H9 (cell line): ENCODE measurements at regions not wholly inside any gene's neighbourhood (a gene's known extent, or its start where the extent isn't known, plus 50 kb on each side); places are given as distances from the start of the nearest gene placed in this dataset.

ENCODE experiments used
- DNase-seq: peaks from one replicate; pipeline ENCODE4 v3.0.0-alpha.2; 2017
- H2AFZ ChIP-seq: one replicate; pipeline ENCODE4 v1.6.1; 2013; ENCODE audit warnings: mild to moderate bottlenecking, low read length, control low read depth, moderate library complexity
- H2AK5ac ChIP-seq: 2 replicates; pipeline ENCODE4 v1.6.1; 2013; ENCODE audit warnings: low read length, control low read depth, mixed read lengths; ENCODE audit not compliant: insufficient read length
- H2BK120ac ChIP-seq: one replicate; pipeline ENCODE4 v1.6.1; 2013; ENCODE audit warnings: low read depth, mild to moderate bottlenecking, low read length, control low read depth, inconsistent platforms; ENCODE audit not compliant: poor library complexity, severe bottlenecking
- H2BK12ac ChIP-seq: 2 replicates; pipeline ENCODE4 v1.6.1; 2013; ENCODE audit warnings: low read length, control low read depth, mixed read lengths, low read depth; ENCODE audit not compliant: insufficient read length
- H2BK15ac ChIP-seq: 2 replicates; pipeline ENCODE4 v1.6.1; 2013; ENCODE audit warnings: low read depth, low read length, control low read depth
- H2BK20ac ChIP-seq: one replicate; pipeline ENCODE4 v1.6.1; 2013; ENCODE audit warnings: low read depth, mild to moderate bottlenecking, low read length, control low read depth, inconsistent platforms; ENCODE audit not compliant: poor library complexity, severe bottlenecking
- H2BK5ac ChIP-seq: 2 replicates; pipeline ENCODE4 v1.6.1; 2013; ENCODE audit warnings: low read length, control low read depth, mixed read lengths; ENCODE audit not compliant: insufficient read length
- H3K14ac ChIP-seq: 2 replicates; pipeline ENCODE4 v1.6.1; 2013; ENCODE audit warnings: low read length, control low read depth; ENCODE audit not compliant: insufficient read depth
- H3K18ac ChIP-seq: 2 replicates; pipeline ENCODE4 v1.6.1; 2013; ENCODE audit warnings: low read depth, mild to moderate bottlenecking, mixed read lengths, low read length, control low read depth; ENCODE audit not compliant: insufficient read length
- H3K23ac ChIP-seq: 2 replicates; pipeline ENCODE4 v1.6.1; 2013; ENCODE audit warnings: low read length, control low read depth, mixed read lengths, low read depth; ENCODE audit not compliant: insufficient read length
- H3K23me2 ChIP-seq: 2 replicates; pipeline ENCODE4 v1.6.1; 2013; ENCODE audit warnings: low read depth, mild to moderate bottlenecking, mixed read lengths, low read length, control low read depth; ENCODE audit not compliant: insufficient read length, poor library complexity, severe bottlenecking
- H3K27ac ChIP-seq: 2 replicates; pipeline ENCODE4 v1.5.1; 2013; ENCODE audit warnings: low read length, control low read depth, mixed read lengths, low read depth; ENCODE audit not compliant: insufficient read length
- H3K27me3 ChIP-seq: 2 replicates; pipeline ENCODE4 v1.6.1; 2013; ENCODE audit warnings: low read length, control low read depth, inconsistent platforms; ENCODE audit not compliant: insufficient read depth
- H3K4ac ChIP-seq: 2 replicates; pipeline ENCODE4 v1.6.1; 2013; ENCODE audit warnings: low read depth, mild to moderate bottlenecking, control low read depth, inconsistent platforms, low read length, moderate library complexity
- H3K4me1 ChIP-seq: 2 replicates; pipeline ENCODE4 v1.6.1; 2013; ENCODE audit warnings: low read length, control low read depth, inconsistent platforms; ENCODE audit not compliant: insufficient read depth
- H3K4me2 ChIP-seq: 2 replicates; pipeline ENCODE4 v1.6.1; 2013; ENCODE audit warnings: low read length, control low read depth, mixed read lengths; ENCODE audit not compliant: insufficient read length, insufficient read depth
- H3K56ac ChIP-seq: 2 replicates; pipeline ENCODE4 v1.6.1; 2013; ENCODE audit warnings: low read depth, mild to moderate bottlenecking, mixed read lengths, low read length, control low read depth; ENCODE audit not compliant: insufficient read length
- H3K79me1 ChIP-seq: 2 replicates; pipeline ENCODE4 v1.6.1; 2013; ENCODE audit warnings: low read depth, mild to moderate bottlenecking, moderate library complexity, low read length, control low read depth, inconsistent platforms; ENCODE audit not compliant: insufficient read depth, poor library complexity, severe bottlenecking
- H3K79me2 ChIP-seq: 2 replicates; pipeline ENCODE4 v1.6.1; 2013; ENCODE audit warnings: low read length, control low read depth, inconsistent platforms; ENCODE audit not compliant: insufficient read depth
- H3K9ac ChIP-seq: 2 replicates; pipeline ENCODE4 v1.6.1; 2013; ENCODE audit warnings: low read length, control low read depth, mixed read lengths; ENCODE audit not compliant: insufficient read length; ENCODE audit errors: extremely low read depth
- H3K9me3 ChIP-seq: one replicate; pipeline ENCODE4 v1.6.1; 2013; ENCODE audit warnings: low read depth, low read length, inconsistent platforms; ENCODE audit not compliant: control insufficient read depth
- H3T11ph ChIP-seq: one replicate; pipeline ENCODE4 v1.6.1; 2013; ENCODE audit warnings: mild to moderate bottlenecking, low read length, control low read depth, inconsistent platforms
- H4K20me1 ChIP-seq: one replicate; pipeline ENCODE4 v1.6.1; 2013; ENCODE audit not compliant: control insufficient read depth, insufficient read length, insufficient read depth
- H4K5ac ChIP-seq: 2 replicates; pipeline ENCODE4 v1.6.1; 2013; ENCODE audit warnings: low read depth, mild to moderate bottlenecking, mixed read lengths, low read length, control low read depth; ENCODE audit not compliant: insufficient read length
- H4K8ac ChIP-seq: replicated peaks from 2 replicates; pipeline ENCODE4 v1.6.1; 2013; ENCODE audit warnings: low read length, control low read depth, mixed read lengths, low read depth; ENCODE audit not compliant: insufficient read length
- H4K91ac ChIP-seq: 2 replicates; pipeline ENCODE4 v1.6.1; 2013; ENCODE audit warnings: low read depth, mild to moderate bottlenecking, moderate library complexity, mixed read lengths, low read length, control low read depth; ENCODE audit not compliant: insufficient read length
- H3K27ac Mint-ChIP-seq, 3 experiments: 2 replicates in 2 of 3; 3 replicates in 1 of 3; pipeline ENCODE4 v1.8.0; 2020 to 2021; ENCODE audit warnings: mixed read lengths in 3 of 3, mild to moderate bottlenecking in 1 of 3, moderate library complexity in 1 of 3
- H3K27me3 Mint-ChIP-seq: 2 replicates; pipeline ENCODE4 v1.8.0; 2021; ENCODE audit warnings: low read depth, mild to moderate bottlenecking, moderate library complexity, mixed read lengths
- H3K36me3 Mint-ChIP-seq, 3 experiments: 2 replicates in 2 of 3; 3 replicates in 1 of 3; pipeline ENCODE4 v1.8.0; 2020 to 2021; ENCODE audit warnings: low read depth in 3 of 3, mixed read lengths in 3 of 3; ENCODE audit not compliant: insufficient read depth in 1 of 3
- H3K4me1 Mint-ChIP-seq, 2 experiments: 2 replicates each; pipeline ENCODE4 v1.8.0; 2020; ENCODE audit warnings: mixed read lengths in 2 of 2
- H3K4me3 Mint-ChIP-seq, 2 experiments: 2 replicates in 1 of 2; 3 replicates in 1 of 2; pipeline ENCODE4 v1.8.0; 2020 to 2021; ENCODE audit warnings: mild to moderate bottlenecking in 2 of 2, mixed read lengths in 2 of 2, moderate library complexity in 1 of 2
- H3K9me3 Mint-ChIP-seq, 2 experiments: 2 replicates in 1 of 2; 3 replicates in 1 of 2; pipeline ENCODE4 v1.8.0; 2020; ENCODE audit warnings: mild to moderate bottlenecking in 2 of 2, mixed read lengths in 2 of 2, moderate library complexity in 1 of 2
- WGBS: extraction: QIAGEN DNeasy Blood & Tissue Kit; methylation state at CpG from one replicate; pipeline ENCODE4 v1.1.7; 2013; ENCODE audit warnings: missing lambda C conversion rate, low lambda C conversion rate, mixed read lengths; ENCODE audit not compliant: insufficient read length; ENCODE audit errors: extremely low coverage; 5-methylcytosine and 5-hydroxymethylcytosine counted together
- TF ChIP-seq, protein P1 (sequence below): fragments of 200-600 bp; sonication (generic); conservative IDR thresholded peaks from 3 replicates; pipeline ENCODE4 v1.8.0; 2021; ENCODE audit warnings: antibody characterized with exemption, mild to moderate bottlenecking

DNA sequence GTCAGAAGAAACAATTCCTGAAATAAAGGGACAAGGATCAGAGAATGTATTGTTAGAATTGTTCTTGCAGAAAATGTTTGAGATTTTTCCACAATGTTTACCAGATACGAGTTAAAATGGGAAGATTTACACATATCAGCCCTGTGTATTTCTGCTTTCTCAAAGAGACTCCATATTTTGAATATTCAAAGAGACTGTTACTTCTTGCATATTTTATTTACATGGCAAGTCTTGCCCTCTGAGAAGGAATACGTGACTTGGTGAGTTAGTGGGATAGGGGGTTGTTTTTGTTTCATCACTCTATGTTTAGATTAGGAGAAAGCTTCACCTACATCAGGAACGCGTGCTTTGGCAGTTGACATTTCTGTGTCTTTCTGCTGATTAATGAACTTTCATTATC lies 56.1 kb upstream of the ZDHHC17 start:
- no peak overlapping the region for H3K4me3 Mint-ChIP-seq
- Histone ChIP-seq H3K23me2 (no peaks in the 10 kb centered on the region), H2BK15ac (no peak overlapping the region), H3K79me1 (no peaks in the 10 kb centered on the region), H4K20me1 (no peaks in the 10 kb centered on the region), H4K91ac (no peak overlapping the region), H2AK5ac (no peak overlapping the region), H2BK12ac (no peak overlapping the region), H4K8ac (no peak overlapping the region), H3T11ph (no peak overlapping the region), H3K9me3 (no peaks in the 10 kb centered on the region), H3K79me2 (no peaks in the 10 kb centered on the region), H2AFZ (no peak overlapping the region), H3K4ac (no peak overlapping the region), H3K23ac (no peak overlapping the region), H2BK20ac (no peak overlapping the region), H3K4me2 (no peak overlapping the region), H2BK5ac (no peak overlapping the region), H3K56ac (no peak overlapping the region), H4K5ac (no peak overlapping the region), H3K27me3 (no peaks in the 10 kb centered on the region), H3K4me1 (no peaks in the 10 kb centered on the region), H3K18ac (no peak overlapping the region), H3K9ac (no peak overlapping the region), H3K27ac (no peak overlapping the region), H2BK120ac (no peak overlapping the region), H3K14ac (no peak overlapping the region)
- DNase-seq = no peak
- no peaks in the 10 kb centered on the region for H3K36me3 Mint-ChIP-seq
- no CpG with 5 or more reads among the region's 4 CpGs for WGBS
- TF ChIP-seq, protein P1, sequence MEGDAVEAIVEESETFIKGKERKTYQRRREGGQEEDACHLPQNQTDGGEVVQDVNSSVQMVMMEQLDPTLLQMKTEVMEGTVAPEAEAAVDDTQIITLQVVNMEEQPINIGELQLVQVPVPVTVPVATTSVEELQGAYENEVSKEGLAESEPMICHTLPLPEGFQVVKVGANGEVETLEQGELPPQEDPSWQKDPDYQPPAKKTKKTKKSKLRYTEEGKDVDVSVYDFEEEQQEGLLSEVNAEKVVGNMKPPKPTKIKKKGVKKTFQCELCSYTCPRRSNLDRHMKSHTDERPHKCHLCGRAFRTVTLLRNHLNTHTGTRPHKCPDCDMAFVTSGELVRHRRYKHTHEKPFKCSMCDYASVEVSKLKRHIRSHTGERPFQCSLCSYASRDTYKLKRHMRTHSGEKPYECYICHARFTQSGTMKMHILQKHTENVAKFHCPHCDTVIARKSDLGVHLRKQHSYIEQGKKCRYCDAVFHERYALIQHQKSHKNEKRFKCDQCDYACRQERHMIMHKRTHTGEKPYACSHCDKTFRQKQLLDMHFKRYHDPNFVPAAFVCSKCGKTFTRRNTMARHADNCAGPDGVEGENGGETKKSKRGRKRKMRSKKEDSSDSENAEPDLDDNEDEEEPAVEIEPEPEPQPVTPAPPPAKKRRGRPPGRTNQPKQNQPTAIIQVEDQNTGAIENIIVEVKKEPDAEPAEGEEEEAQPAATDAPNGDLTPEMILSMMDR = no peak
- H3K27ac Mint-ChIP-seq = no peak overlapping the region
- H3K27me3 Mint-ChIP-seq = no peaks in the 10 kb centered on the region
- H3K9me3 Mint-ChIP-seq = no peaks in the 10 kb centered on the region
- H3K4me1 Mint-ChIP-seq = peaks cover 5 to 9% of the 10 kb centered on the region in 2 experiments; a peak in 3 of 4 replicates
